IMR-90 (cell line): ENCODE measurements at regions not wholly inside any gene's neighbourhood (a gene's known extent, or its start where the extent isn't known, plus 50 kb on each side); places are given as distances from the start of the nearest gene placed in this dataset.
A peak's percentile ranks its signal among the peaks of the same experiment; 100 is the strongest.

ENCODE experiments used
- ATAC-seq: fragments of 200-7000 bp; cut with Tn5 transposase; 2 replicates; pipeline ENCODE4 v1.9.1; 2020; ENCODE audit warnings: low read depth, mild to moderate bottlenecking, moderate library complexity
- BruUV-seq: library from RNA; stranded (reverse); fragments of 400-500 nt; replicated peaks from 2 replicates; lab custom pipeline; 2021; lab: Mats Ljungman, UMichigan
- CTCF ChIA-PET: fragments of 300-600 bp; formaldehyde crosslinking; extraction: SDS; loops from one replicate; lab custom pipeline; 2021; ENCODE audit warnings: antibody characterized with exemption; lab: Yijun Ruan, JAX
- POLR2A ChIA-PET: fragments of 300-600 bp; sonication (Branson Sonifier 250); formaldehyde crosslinking; loops from one replicate; lab custom pipeline; 2022; ENCODE audit warnings: antibody characterized with exemption; ENCODE audit not compliant: unreplicated experiment; lab: Charles Lee
- DNase-seq: peaks from one replicate; pipeline ENCODE4 v3.0.0; 2013
- H2AFZ ChIP-seq: replicated peaks from 2 replicates; pipeline ENCODE3; 2013; ENCODE audit warnings: low read length, mild to moderate bottlenecking; ENCODE audit not compliant: poor library complexity
- H2AK5ac ChIP-seq: 2 replicates; pipeline ENCODE4 v1.6.1; 2013; ENCODE audit warnings: low read depth, low read length, inconsistent platforms
- H2AK9ac ChIP-seq: replicated peaks from 2 replicates; pipeline ENCODE3; 2013; ENCODE audit warnings: mild to moderate bottlenecking, low read depth, low read length, moderate library complexity; ENCODE audit not compliant: poor library complexity
- H2BK120ac ChIP-seq: 2 replicates; pipeline ENCODE4 v1.6.1; 2013; ENCODE audit warnings: low read depth, low read length, inconsistent platforms
- H2BK15ac ChIP-seq: 3 replicates; pipeline ENCODE4 v1.6.1; 2013; ENCODE audit warnings: low read depth, low read length, inconsistent platforms
- H2BK20ac ChIP-seq: 2 replicates; pipeline ENCODE4 v1.6.1; 2013; ENCODE audit warnings: low read depth, mild to moderate bottlenecking, inconsistent platforms, low read length, moderate library complexity
- H2BK5ac ChIP-seq: 2 replicates; pipeline ENCODE4 v1.6.1; 2013; ENCODE audit warnings: mild to moderate bottlenecking, low read depth, low read length, inconsistent platforms; ENCODE audit not compliant: poor library complexity, severe bottlenecking
- H3K14ac ChIP-seq: replicated peaks from 2 replicates; pipeline ENCODE4 v1.6.1; 2013; ENCODE audit warnings: low read depth, low read length, inconsistent platforms
- H3K18ac ChIP-seq: 2 replicates; pipeline ENCODE4 v1.6.1; 2013; ENCODE audit warnings: low read depth, low read length, control low read depth
- H3K23ac ChIP-seq: 2 replicates; pipeline ENCODE4 v1.6.1; 2013; ENCODE audit warnings: low read depth, low read length, inconsistent platforms
- H3K27ac ChIP-seq: 2 replicates; pipeline ENCODE4 v1.5.1; 2013; ENCODE audit warnings: mild to moderate bottlenecking, control low read depth, low read length; ENCODE audit not compliant: insufficient read depth
- H3K27me3 ChIP-seq: 2 replicates; pipeline ENCODE4 v1.6.1; 2013; ENCODE audit warnings: low read length; ENCODE audit not compliant: control insufficient read depth, insufficient read depth
- H3K36me3 ChIP-seq: 2 replicates; pipeline ENCODE4 v1.6.1; 2013; ENCODE audit warnings: low read length, mixed read lengths; ENCODE audit not compliant: control insufficient read depth, insufficient read depth
- H3K4ac ChIP-seq: 2 replicates; pipeline ENCODE4 v1.6.1; 2013; ENCODE audit warnings: low read depth, low read length, inconsistent platforms
- H3K4me1 ChIP-seq: 2 replicates; pipeline ENCODE4 v1.6.1; 2013; ENCODE audit warnings: low read length, mixed read lengths; ENCODE audit not compliant: control insufficient read depth, insufficient read depth
- H3K4me2 ChIP-seq: 2 replicates; pipeline ENCODE4 v1.6.1; 2013; ENCODE audit warnings: low read depth, mild to moderate bottlenecking, control low read depth, low read length, moderate library complexity
- H3K4me3 ChIP-seq: 2 replicates; pipeline ENCODE4 v1.5.1; 2013; ENCODE audit warnings: low read depth, mild to moderate bottlenecking, control low read depth, low read length, moderate library complexity; ENCODE audit not compliant: insufficient read depth
- H3K56ac ChIP-seq: 2 replicates; pipeline ENCODE4 v1.6.1; 2013; ENCODE audit warnings: low read length, inconsistent platforms; ENCODE audit not compliant: insufficient read depth; ENCODE audit errors: extremely low read depth
- H3K79me1 ChIP-seq, 2 experiments: 2 replicates each; pipeline ENCODE4 v1.6.1; 2013; ENCODE audit warnings: low read length in 2 of 2, inconsistent platforms in 1 of 2, low read depth in 1 of 2
- H3K9ac ChIP-seq: 2 replicates; pipeline ENCODE4 v1.6.1; 2013; ENCODE audit warnings: low read depth, low read length, control low read depth
- H3K9me1 ChIP-seq: 2 replicates; pipeline ENCODE4 v1.6.1; 2013; ENCODE audit warnings: low read length, inconsistent platforms; ENCODE audit not compliant: insufficient read depth
- H3K9me3 ChIP-seq: 2 replicates; pipeline ENCODE4 v1.6.1; 2013; ENCODE audit warnings: low read length; ENCODE audit not compliant: control insufficient read depth, insufficient read depth
- H4K20me1 ChIP-seq: 2 replicates; pipeline ENCODE4 v1.6.1; 2013; ENCODE audit warnings: low read length, inconsistent platforms; ENCODE audit not compliant: insufficient read depth
- H4K5ac ChIP-seq: 2 replicates; pipeline ENCODE4 v1.6.1; 2013; ENCODE audit warnings: mild to moderate bottlenecking, low read depth, low read length, control low read depth
- H4K8ac ChIP-seq, 2 experiments: 2 replicates each; pipeline ENCODE4 v1.6.1; 2013; ENCODE audit warnings: low read depth in 2 of 2, low read length in 2 of 2, control low read depth in 1 of 2, inconsistent platforms in 1 of 2
- H4K91ac ChIP-seq: 2 replicates; pipeline ENCODE4 v1.6.1; 2013; ENCODE audit warnings: low read depth, low read length, inconsistent platforms; ENCODE audit not compliant: insufficient read depth
- BHLHE40 ChIP-seq: fragments of 150-350 bp; IDR thresholded peaks from 2 replicates; pipeline ENCODE4 v1.6.1; 2016; ENCODE audit warnings: mild to moderate bottlenecking, low read depth, low read length
- CEBPB ChIP-seq: IDR thresholded peaks from 2 replicates; pipeline ENCODE4 v1.6.1; 2012; ENCODE audit warnings: low read depth, low read length, improper control_type of control experiment
- CHD1 ChIP-seq: IDR thresholded peaks from 2 replicates; pipeline ENCODE4 v1.6.1; 2012; ENCODE audit warnings: low read depth, low read length, improper control_type of control experiment
- FOS ChIP-seq: fragments of 150-350 bp; IDR thresholded peaks from 2 replicates; pipeline ENCODE4 v1.6.1; 2016; ENCODE audit warnings: low read depth, low read length
- MAFK ChIP-seq: IDR thresholded peaks from 2 replicates; pipeline ENCODE4 v1.6.1; 2012; ENCODE audit warnings: low read depth, low read length, improper control_type of control experiment
- MXI1 ChIP-seq: IDR thresholded peaks from 2 replicates; pipeline ENCODE4 v1.6.1; 2012; ENCODE audit warnings: low read depth, mild to moderate bottlenecking, low read length, moderate library complexity, borderline replicate concordance
- NFE2L2 ChIP-seq: fragments of 150-350 bp; IDR thresholded peaks from 2 replicates; pipeline ENCODE4 v1.6.1; 2016; ENCODE audit warnings: low read depth, mild to moderate bottlenecking, low read length
- RCOR1 ChIP-seq: IDR thresholded peaks from 2 replicates; pipeline ENCODE4 v1.6.1; 2012; ENCODE audit warnings: mild to moderate bottlenecking, low read length, improper control_type of control experiment; ENCODE audit not compliant: insufficient replicate concordance
- RFX5 ChIP-seq: IDR thresholded peaks from 2 replicates; pipeline ENCODE4 v1.8.0; 2012; ENCODE audit warnings: low read depth, mild to moderate bottlenecking, low read length, moderate library complexity
- SMC3 ChIP-seq: fragments of 150-350 bp; IDR thresholded peaks from 2 replicates; pipeline ENCODE4 v1.6.1; 2016; ENCODE audit warnings: low read depth, mild to moderate bottlenecking, antibody characterized with exemption, low read length, moderate library complexity
- WGBS, 2 experiments: methylation state at CpG; one replicate each; pipeline versions ENCODE4 v1.1.5 to v1.1.7; 2013; ENCODE audit warnings: missing lambda C conversion rate in 2 of 2; ENCODE audit not compliant: insufficient read length in 1 of 2; ENCODE audit errors: extremely low coverage in 2 of 2; 5-methylcytosine and 5-hydroxymethylcytosine counted together
- dilution Hi-C: fragments of 300-500 bp; cut with HindIII; formaldehyde crosslinking; loops from one replicate; pipeline ENCODE4 v1.14.3; 2018; ENCODE audit warnings: low sequenced_read_pairs; ENCODE audit not compliant: unreplicated experiment
- in situ Hi-C: fragments of 300-500 bp; cut with MboI; formaldehyde crosslinking; loops from 3 replicates; pipeline ENCODE4 v1.14.3; 2019; ENCODE audit warnings: low sequenced_read_pairs, inconsistent platforms, mixed read lengths
- intact Hi-C: fragments of 100-400 bp; cut with micrococcal nuclease; formaldehyde crosslinking; loops from 2 replicates; pipeline ENCODE4 v1.10.0; 2022

GRCh38 chr15:38894243-38894948, 329.8 kb upstream of the RASGRP1 start:
- peak overlapping the region; percentile 87 for H3K4me2 ChIP-seq
- H2BK120ac ChIP-seq = peak overlapping the region; percentile 98
- ChIA-PET CTCF (no interaction called here), POLR2A (no interaction called here)
- ATAC-seq (peak; percentile 71), DNase-seq (peak; percentile 96)
- peaks cover 0 to 7% of the 10 kb centered on the region in 2 experiments; a peak in 1 of 4 replicates for H3K79me1 ChIP-seq
- no peak overlapping the region; the same call in 1 of the 2 replicates for H3K9ac ChIP-seq
- peak overlapping the region; percentile 97 for H3K4ac ChIP-seq
- H2AFZ ChIP-seq = no peak overlapping the region
- H3K9me3 ChIP-seq = no peaks in the 10 kb centered on the region
- H2AK5ac ChIP-seq = 0 out of 2 replicates have a peak overlapping the region, but pooled peaks have one; percentile 9
- in situ Hi-C loops = no loop called here
- H2AK9ac ChIP-seq = no peak overlapping the region
- BruUV-seq = no TSS peak
- H3K14ac ChIP-seq = peak overlapping the region; percentile 91
- peak overlapping the region; percentile 100 for H2BK5ac ChIP-seq
- no peak overlapping the region for H3K4me3 ChIP-seq
- intact Hi-C loops = loop anchor here (1.0 to 10.0 kb wide), 8 partner anchors 68 to 686 kb away; no protein-coding TSS in a partner anchor
- H3K27me3 ChIP-seq = no peaks in the 10 kb centered on the region
- H3K36me3 ChIP-seq = no peaks in the 10 kb centered on the region
- peak overlapping the region; percentile 100 for H3K18ac ChIP-seq
- H3K27ac ChIP-seq = peak overlapping the region; percentile 100; the same call in 1 of the 2 replicates
- peaks cover 21% of the 10 kb centered on the region for H3K4me1 ChIP-seq
- peak overlapping the region; percentile 100 for H4K91ac ChIP-seq
- peaks cover 14% of the 10 kb centered on the region; the same call in 1 of the 2 replicates for H3K9me1 ChIP-seq
- TF ChIP-seq RCOR1 (peak; percentile 63), MAFK (peak; percentile 36; the same call in 1 of the 2 replicates), BHLHE40 (peak; percentile 58), FOS (peak; percentile 61), CHD1 (no peak), NFE2L2 (peak; percentile 25; the same call in 1 of the 2 replicates), SMC3 (no peak), RFX5 (no peak), CEBPB (peak; percentile 68), MXI1 (no peak)
- peak overlapping the region; percentile 98 for H2BK20ac ChIP-seq
- peak overlapping the region; percentile 92 to 98 for H4K8ac ChIP-seq
- peak overlapping the region; percentile 80; the same call in 1 of the 2 replicates for H3K23ac ChIP-seq
- WGBS, 2 experiments = no CpG with 5 or more reads among the region's 2 CpGs
- peak overlapping the region; percentile 95; the same call in 1 of the 3 replicates for H2BK15ac ChIP-seq
- dilution Hi-C loops = no loop called here
- peak overlapping the region; percentile 99 for H3K56ac ChIP-seq
- H4K5ac ChIP-seq = peak overlapping the region; percentile 100
- no peaks in the 10 kb centered on the region for H4K20me1 ChIP-seq
